Tibial artery (tissue), 4 donors: ENCODE measurements at regions not wholly inside any gene's neighbourhood (a gene's known extent, or its start where the extent isn't known, plus 50 kb on each side); places are given as distances from the start of the nearest gene placed in this dataset.

Experiments used
- DNase-seq, 2 donors: peaks; one replicate each; pipeline ENCODE4 v3.0.0-alpha.2; 2019
- H3K27ac ChIP-seq, 2 donors: fragments of 200-600 bp; sonication (generic) in 1 of 2; 1 replicate in 1 of 2; 2 replicates in 1 of 2; pipeline ENCODE4 v1.5.1; 2018 to 2019; ENCODE audit warnings: mild to moderate bottlenecking in 1 of 2
- H3K27me3 ChIP-seq, 2 donors: fragments of 200-600 bp; sonication (generic) in 1 of 2; one replicate each; pipeline versions ENCODE4 v1.5.1 to v1.6.0; 2016 to 2019
- H3K36me3 ChIP-seq, 3 donors: fragments of 200-600 bp; sonication (generic) in 2 of 3; one replicate each; pipeline ENCODE4 v1.5.1; 2016 to 2019; ENCODE audit warnings: mild to moderate bottlenecking in 2 of 3
- H3K4me1 ChIP-seq, 4 donors: fragments of 200-600 bp; sonication (generic) in 2 of 4; 1 replicate in 3 of 4; 2 replicates in 1 of 4; pipeline ENCODE4 v1.5.1; 2016 to 2019
- H3K4me3 ChIP-seq, 2 donors: fragments of 200-600 bp; sonication (generic) in 1 of 2; 1 replicate in 1 of 2; 2 replicates in 1 of 2; pipeline ENCODE4 v1.5.1; 2018 to 2019; ENCODE audit warnings: mild to moderate bottlenecking in 2 of 2
- H3K9me3 ChIP-seq, 3 donors: fragments of 200-600 bp; sonication (generic) in 1 of 3; one replicate each; pipeline ENCODE4 v1.5.1; 2016 to 2019
- intact Hi-C: fragments of 100-400 bp; cut with DNase I; formaldehyde crosslinking; loops from one replicate; pipeline ENCODE4 v1.15.0; 2023; ENCODE audit warnings: low total_unique reads
- TF ChIP-seq, protein P1 (sequence below), 2 experiments: fragments of 200-600 bp in 1 of 2; fragments of 450-650 bp in 1 of 2; IDR thresholded peaks; one replicate each; pipeline ENCODE4 v1.5.1; 2017 to 2019; ENCODE audit warnings: antibody characterized with exemption in 2 of 2, mild to moderate bottlenecking in 1 of 2, moderate library complexity in 1 of 2

DNA sequence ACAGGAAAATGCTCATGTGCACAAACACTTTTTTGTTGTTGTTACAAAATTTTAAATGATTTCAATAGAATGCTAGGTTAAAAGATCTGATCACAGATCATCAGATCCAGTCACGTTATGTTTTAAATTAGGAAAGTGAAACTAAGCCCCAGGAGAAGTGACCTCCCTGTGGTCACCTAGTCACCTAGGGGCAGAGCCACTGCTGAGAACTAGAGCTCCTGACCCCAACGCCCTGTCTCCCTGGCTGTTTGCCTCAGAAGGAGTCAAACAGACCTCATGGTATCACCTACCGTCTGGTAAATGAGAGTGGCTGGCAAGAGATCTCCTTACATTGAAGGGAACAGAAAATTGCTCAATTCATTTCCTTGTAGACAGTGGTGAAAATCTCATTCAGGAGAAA lies 447.3 kb downstream of the ADRA2A start:
- TF ChIP-seq, protein P1, sequence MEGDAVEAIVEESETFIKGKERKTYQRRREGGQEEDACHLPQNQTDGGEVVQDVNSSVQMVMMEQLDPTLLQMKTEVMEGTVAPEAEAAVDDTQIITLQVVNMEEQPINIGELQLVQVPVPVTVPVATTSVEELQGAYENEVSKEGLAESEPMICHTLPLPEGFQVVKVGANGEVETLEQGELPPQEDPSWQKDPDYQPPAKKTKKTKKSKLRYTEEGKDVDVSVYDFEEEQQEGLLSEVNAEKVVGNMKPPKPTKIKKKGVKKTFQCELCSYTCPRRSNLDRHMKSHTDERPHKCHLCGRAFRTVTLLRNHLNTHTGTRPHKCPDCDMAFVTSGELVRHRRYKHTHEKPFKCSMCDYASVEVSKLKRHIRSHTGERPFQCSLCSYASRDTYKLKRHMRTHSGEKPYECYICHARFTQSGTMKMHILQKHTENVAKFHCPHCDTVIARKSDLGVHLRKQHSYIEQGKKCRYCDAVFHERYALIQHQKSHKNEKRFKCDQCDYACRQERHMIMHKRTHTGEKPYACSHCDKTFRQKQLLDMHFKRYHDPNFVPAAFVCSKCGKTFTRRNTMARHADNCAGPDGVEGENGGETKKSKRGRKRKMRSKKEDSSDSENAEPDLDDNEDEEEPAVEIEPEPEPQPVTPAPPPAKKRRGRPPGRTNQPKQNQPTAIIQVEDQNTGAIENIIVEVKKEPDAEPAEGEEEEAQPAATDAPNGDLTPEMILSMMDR (IDR thresholded peaks at IDR 0.05) = no peak
- no peak overlapping the region for H3K27ac ChIP-seq
- intact Hi-C loops = no loop called here
- H3K4me1 ChIP-seq = no peaks in the 10 kb centered on the region
- H3K27me3 ChIP-seq = no peaks in the 10 kb centered on the region
- H3K4me3 ChIP-seq = no peak overlapping the region
- H3K9me3 ChIP-seq = no peaks in the 10 kb centered on the region
- no peak for DNase-seq
- no peaks in the 10 kb centered on the region for H3K36me3 ChIP-seq

DNA sequence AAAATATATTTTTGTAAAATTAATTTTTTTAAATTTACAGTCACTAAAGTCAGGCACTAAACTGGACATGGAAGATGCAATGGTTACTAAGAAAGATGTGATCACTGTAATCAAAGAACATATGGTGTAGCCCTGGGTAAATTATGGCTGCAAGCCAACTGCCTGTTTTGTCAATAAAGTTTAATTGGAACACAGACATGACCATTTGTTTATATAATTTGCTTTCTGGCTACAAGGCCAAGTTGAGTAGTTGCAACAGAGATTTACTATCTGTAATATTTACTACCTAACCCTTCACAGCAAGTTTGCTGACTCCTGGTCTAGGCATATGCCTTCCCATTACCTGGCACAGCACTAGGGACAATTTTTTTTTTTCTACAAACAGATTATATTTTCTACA lies 448.9 kb downstream of the ADRA2A start:
- no peak for DNase-seq
- no peak overlapping the region for H3K4me3 ChIP-seq
- H3K27ac ChIP-seq = no peak overlapping the region
- no peaks in the 10 kb centered on the region for H3K27me3 ChIP-seq
- H3K4me1 ChIP-seq = no peaks in the 10 kb centered on the region
- H3K9me3 ChIP-seq = no peaks in the 10 kb centered on the region
- intact Hi-C loops = no loop called here
- TF ChIP-seq, protein P1 (IDR thresholded peaks at IDR 0.05) = no peak
- no peaks in the 10 kb centered on the region for H3K36me3 ChIP-seq

DNA sequence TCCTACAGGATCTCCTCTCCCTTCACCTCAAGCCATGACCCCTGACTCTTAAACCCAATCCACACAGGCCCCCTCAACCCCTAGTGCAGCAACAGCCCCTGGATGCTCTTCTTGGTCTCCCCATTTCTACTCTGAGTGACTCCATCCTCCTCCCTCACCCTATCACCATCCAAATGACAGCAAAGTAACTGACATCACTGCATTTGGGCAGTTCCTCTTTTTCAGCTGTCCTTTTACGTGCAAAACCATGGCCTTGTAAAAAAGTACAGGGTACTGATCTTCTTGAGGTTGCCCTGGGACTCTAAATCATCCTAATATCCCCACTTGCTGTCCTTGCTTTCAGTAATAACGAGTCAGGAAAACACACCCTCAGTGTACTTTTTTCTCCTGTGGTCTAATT lies 454.9 kb downstream of the ADRA2A start:
- no peaks in the 10 kb centered on the region for H3K4me1 ChIP-seq
- no peaks in the 10 kb centered on the region for H3K36me3 ChIP-seq
- no peaks in the 10 kb centered on the region for H3K27me3 ChIP-seq
- no peak overlapping the region for H3K4me3 ChIP-seq
- no peak for DNase-seq
- intact Hi-C loops = no loop called here
- H3K27ac ChIP-seq = no peak overlapping the region
- H3K9me3 ChIP-seq = no peaks in the 10 kb centered on the region
- TF ChIP-seq, protein P1 (IDR thresholded peaks at IDR 0.05) = no peak

DNA sequence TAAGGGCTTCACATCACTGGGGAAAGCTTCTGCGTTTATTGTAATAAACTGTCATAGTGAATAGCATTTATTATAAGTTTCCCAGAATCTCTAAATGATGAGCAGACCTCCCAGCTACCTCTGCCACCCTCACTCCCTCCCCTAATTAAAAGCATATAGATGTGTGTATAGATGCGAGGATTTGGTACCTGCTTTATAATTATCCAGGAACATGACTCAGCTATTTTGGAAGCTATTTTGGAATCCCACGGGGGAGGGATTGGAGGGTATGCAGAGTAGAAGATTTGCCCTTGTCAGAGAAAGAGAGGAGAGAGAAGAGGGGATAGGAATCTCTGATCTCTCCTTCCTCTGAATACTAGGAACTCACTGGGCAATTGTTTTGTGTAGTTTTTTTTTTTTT lies 455.3 kb downstream of the ADRA2A start:
- intact Hi-C loops = no loop called here
- H3K27me3 ChIP-seq = no peaks in the 10 kb centered on the region
- DNase-seq = no peak

DNA sequence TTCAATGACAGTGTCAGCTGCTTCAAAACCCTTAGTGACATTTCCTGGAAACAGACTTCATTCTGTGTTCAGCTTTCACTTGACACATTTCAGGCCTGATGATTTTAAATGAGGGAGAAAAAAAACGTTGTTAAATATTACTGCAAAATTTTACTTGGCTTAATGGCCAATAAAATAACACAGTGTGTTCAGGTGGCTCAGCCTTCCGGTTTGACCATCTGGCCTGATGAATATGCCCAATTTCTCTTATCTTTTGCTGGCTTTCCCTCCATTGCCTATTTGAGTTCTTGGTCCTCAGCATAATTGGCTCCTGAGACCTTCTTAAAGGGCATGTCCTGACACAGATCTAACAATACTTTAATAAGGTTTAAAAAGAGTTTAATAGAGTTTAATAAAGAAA lies 462.4 kb downstream of the ADRA2A start:
- Histone ChIP-seq H3K4me3 (no peak overlapping the region), H3K4me1 (no peaks in the 10 kb centered on the region), H3K36me3 (no peaks in the 10 kb centered on the region), H3K9me3 (no peaks in the 10 kb centered on the region), H3K27me3 (no peaks in the 10 kb centered on the region), H3K27ac (no peak overlapping the region)
- intact Hi-C loops = no loop called here
- DNase-seq = no peak
- TF ChIP-seq, protein P1 (IDR thresholded peaks at IDR 0.05) = no peak

More for the DNA sequence above, 455.3 kb downstream of the ADRA2A start:
- TF ChIP-seq, protein P1 (IDR thresholded peaks at IDR 0.05) = no peak
- H3K27ac ChIP-seq = no peak overlapping the region
- H3K9me3 ChIP-seq = no peaks in the 10 kb centered on the region
- H3K36me3 ChIP-seq = no peaks in the 10 kb centered on the region
- no peaks in the 10 kb centered on the region for H3K4me1 ChIP-seq
- no peak overlapping the region for H3K4me3 ChIP-seq

DNA sequence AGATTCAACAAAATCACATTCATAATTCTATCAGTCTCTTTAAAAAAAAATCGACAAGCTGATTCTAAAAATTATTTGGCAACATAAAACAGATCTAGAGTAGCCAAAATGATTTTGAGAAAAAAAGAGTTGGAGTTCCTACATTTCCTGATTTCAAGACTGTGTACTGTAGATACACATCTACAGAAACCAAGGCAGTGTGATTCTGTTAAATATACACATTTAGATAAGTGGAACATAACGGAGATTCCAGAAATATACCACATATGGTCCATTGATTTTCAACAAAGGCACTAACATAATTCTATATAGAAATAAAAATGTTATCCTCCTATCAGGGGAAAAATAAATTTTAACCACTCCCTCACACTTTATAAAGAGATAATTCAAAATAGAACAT lies 467.0 kb downstream of the ADRA2A start:
- DNase-seq = no peak
- Histone ChIP-seq H3K4me1 (no peaks in the 10 kb centered on the region), H3K36me3 (no peaks in the 10 kb centered on the region), H3K9me3 (no peaks in the 10 kb centered on the region), H3K27ac (no peak overlapping the region), H3K27me3 (no peaks in the 10 kb centered on the region), H3K4me3 (no peak overlapping the region)
- intact Hi-C loops = no loop called here
- TF ChIP-seq, protein P1 (IDR thresholded peaks at IDR 0.05) = no peak
